OCI-LY1 (cell line): ENCODE measurements at regions not wholly inside any gene's neighbourhood (a gene's known extent, or its start where the extent isn't known, plus 50 kb on each side); places are given as distances from the start of the nearest gene placed in this dataset.

Experiments
- H2AFZ ChIP-seq: fragments of 200-600 bp; sonication (generic), shearing (Covaris generic); 2 replicates; pipeline ENCODE4 v1.6.0; 2014; ENCODE audit warnings: antibody characterized with exemption, mild to moderate bottlenecking, low read length
- H3F3A ChIP-seq: fragments of 200-600 bp; sonication (generic), shearing (Covaris generic); 2 replicates; pipeline ENCODE4 v1.6.0; 2014; ENCODE audit warnings: mild to moderate bottlenecking, antibody characterized with exemption, low read length, moderate library complexity; ENCODE audit not compliant: insufficient read depth
- H3K27ac ChIP-seq: fragments of 200-600 bp; sonication (generic); 2 replicates; pipeline ENCODE4 v1.5.1; 2014; ENCODE audit warnings: low read length, mixed run types, mild to moderate bottlenecking, low read depth; ENCODE audit not compliant: poor library complexity, severe bottlenecking
- H3K27me3 ChIP-seq: fragments of 200-600 bp; sonication (generic); 2 replicates; pipeline ENCODE4 v1.6.0; 2014; ENCODE audit warnings: antibody characterized with exemption, mild to moderate bottlenecking, low read length, moderate library complexity; ENCODE audit not compliant: insufficient read depth
- H3K36me3 ChIP-seq: fragments of 200-600 bp; sonication (generic); 2 replicates; pipeline ENCODE4 v1.6.1; 2014; ENCODE audit warnings: mild to moderate bottlenecking, antibody characterized with exemption, low read length, moderate library complexity, mixed read lengths; ENCODE audit not compliant: insufficient read depth
- H3K4me1 ChIP-seq: fragments of 200-600 bp; sonication (generic); 2 replicates; pipeline ENCODE4 v1.5.1; 2014; ENCODE audit warnings: mild to moderate bottlenecking, low read length, moderate library complexity; ENCODE audit not compliant: insufficient read depth, severe bottlenecking
- H3K4me2 ChIP-seq: fragments of 200-600 bp; sonication (generic), shearing (Covaris generic); 2 replicates; pipeline ENCODE4 v1.6.1; 2014; ENCODE audit warnings: low read length
- H3K4me3 ChIP-seq: fragments of 200-600 bp; sonication (generic); 2 replicates; pipeline ENCODE4 v1.5.1; 2014; ENCODE audit warnings: low read length, low read depth, mild to moderate bottlenecking, mixed read lengths; ENCODE audit not compliant: poor library complexity, severe bottlenecking
- H3K79me2 ChIP-seq: fragments of 200-600 bp; shearing (Covaris generic); 2 replicates; pipeline ENCODE4 v1.6.1; 2016; ENCODE audit warnings: mixed run types, low read length, mixed read lengths; ENCODE audit not compliant: insufficient read depth
- H3K9ac ChIP-seq: fragments of 200-600 bp; sonication (generic), shearing (Covaris generic); 2 replicates; pipeline ENCODE4 v1.6.1; 2014; ENCODE audit warnings: mild to moderate bottlenecking, low read length, mixed read lengths
- H3K9me2 ChIP-seq: fragments of 200-600 bp; sonication (generic), shearing (Covaris generic); 2 replicates; pipeline ENCODE4 v1.6.1; 2014; ENCODE audit warnings: low read depth, mild to moderate bottlenecking, low read length, mixed read lengths
- H3K9me3 ChIP-seq: fragments of 200-600 bp; shearing (Covaris generic); 2 replicates; pipeline ENCODE4 v1.6.1; 2014; ENCODE audit warnings: low read length, mixed read lengths
- H4K20me1 ChIP-seq: fragments of 200-600 bp; sonication (generic), shearing (Covaris generic); 2 replicates; pipeline ENCODE4 v1.6.0; 2016; ENCODE audit warnings: mild to moderate bottlenecking, low read length; ENCODE audit not compliant: insufficient read depth
- CTCF ChIP-seq: fragments of 200-600 bp; sonication (generic), shearing (Covaris generic); IDR thresholded peaks from 2 replicates; pipeline ENCODE4 v1.5.1; 2017; ENCODE audit warnings: mild to moderate bottlenecking, antibody characterized with exemption, low read length, moderate library complexity, mixed read lengths
- EZH2 ChIP-seq: fragments of 200-600 bp; sonication (generic), shearing (Covaris generic); IDR thresholded peaks from 2 replicates; pipeline ENCODE4 v1.8.0; 2017; ENCODE audit warnings: borderline replicate concordance, mixed run types, mild to moderate bottlenecking, antibody characterized with exemption, low read length, moderate library complexity, mixed read lengths

- no peak overlapping the region for H2AFZ ChIP-seq
- no peaks in the 10 kb centered on the region for H3K9me2 ChIP-seq
- no peak overlapping the region for H3K4me2 ChIP-seq
- TF ChIP-seq EZH2 (no peak), CTCF (no peak)
- no peaks in the 10 kb centered on the region for H3K27me3 ChIP-seq
- H3K4me1 ChIP-seq, result no peaks in the 10 kb centered on the region
- no peak overlapping the region for H3K27ac ChIP-seq
- H3K9me3 ChIP-seq, result no peaks in the 10 kb centered on the region
- H3F3A ChIP-seq, result no peaks in the 10 kb centered on the region
- H3K79me2 ChIP-seq, result no peaks in the 10 kb centered on the region
- H3K36me3 ChIP-seq, result no peaks in the 10 kb centered on the region
- H3K9ac ChIP-seq, result no peak overlapping the region
- H4K20me1 ChIP-seq, result no peaks in the 10 kb centered on the region
- H3K4me3 ChIP-seq, result no peak overlapping the region
Measured at GRCh38 chr5:154580422-154580821, 102.4 kb upstream of the HAND1 start.

DNA sequence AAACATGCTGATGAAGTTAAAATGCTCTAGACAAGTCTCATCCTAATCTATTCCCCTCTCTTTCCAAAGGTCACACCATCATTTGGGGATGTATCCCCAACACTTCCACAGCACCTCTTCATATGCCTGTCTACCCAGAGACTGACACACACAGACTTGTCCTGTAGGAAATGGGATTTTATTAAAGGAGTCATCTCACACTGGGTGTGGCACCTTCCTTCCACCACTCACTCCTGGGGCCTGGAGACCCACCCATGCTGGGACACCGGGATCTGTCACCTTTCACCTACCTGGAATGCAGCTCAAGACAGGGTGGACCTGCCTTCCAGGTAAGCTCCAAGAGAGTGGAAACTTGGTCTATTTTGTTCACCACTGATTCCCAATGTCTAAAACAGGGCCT is 99.4 kb upstream of the HAND1 start:
- H3K27me3 ChIP-seq, result no peaks in the 10 kb centered on the region
- H3K9ac ChIP-seq, result no peak overlapping the region
- H3K27ac ChIP-seq, result no peak overlapping the region
- no peak overlapping the region for H3K4me3 ChIP-seq
- H4K20me1 ChIP-seq, result no peaks in the 10 kb centered on the region
- no peaks in the 10 kb centered on the region for H3K9me3 ChIP-seq
- H3K4me1 ChIP-seq, result no peaks in the 10 kb centered on the region
- H3K36me3 ChIP-seq, result no peaks in the 10 kb centered on the region
- no peaks in the 10 kb centered on the region for H3K9me2 ChIP-seq
- TF ChIP-seq CTCF (no peak), EZH2 (no peak)
- no peaks in the 10 kb centered on the region for H3K79me2 ChIP-seq
- no peak overlapping the region for H2AFZ ChIP-seq
- H3K4me2 ChIP-seq, result no peak overlapping the region
- no peaks in the 10 kb centered on the region for H3F3A ChIP-seq

DNA sequence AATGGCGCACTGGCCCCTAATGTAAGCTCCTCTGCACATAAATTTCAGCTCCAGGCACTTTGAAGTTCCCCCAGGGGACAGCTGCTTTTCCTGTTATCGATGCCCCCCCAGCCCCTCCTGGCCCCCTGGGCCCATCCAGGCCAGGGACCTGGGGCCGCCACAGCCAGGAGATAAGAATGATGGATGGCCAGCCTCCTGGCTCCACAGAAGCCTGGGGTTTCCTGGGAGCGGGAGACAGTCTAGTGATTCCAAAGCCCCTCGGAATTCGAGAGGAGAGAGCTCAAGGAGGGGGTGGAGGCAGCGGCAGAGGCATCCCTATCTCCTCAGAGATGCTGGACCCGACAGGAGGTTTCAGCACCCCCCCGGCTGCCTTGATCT is 98.4 kb upstream of the HAND1 start:
- Histone ChIP-seq H3K9me3 (no peaks in the 10 kb centered on the region), H3K27me3 (no peaks in the 10 kb centered on the region), H3K27ac (no peak overlapping the region), H3K9me2 (no peaks in the 10 kb centered on the region), H3K9ac (no peak overlapping the region), H4K20me1 (no peaks in the 10 kb centered on the region), H3F3A (no peaks in the 10 kb centered on the region), H3K4me3 (no peak overlapping the region), H3K4me2 (no peak overlapping the region), H3K4me1 (no peaks in the 10 kb centered on the region), H3K79me2 (no peaks in the 10 kb centered on the region), H3K36me3 (no peaks in the 10 kb centered on the region), H2AFZ (no peak overlapping the region)
- no peak for TF ChIP-seq EZH2
- no peak for TF ChIP-seq CTCF
